Caki2 (cell line): ENCODE measurements at regions not wholly inside any gene's neighbourhood (a gene's known extent, or its start where the extent isn't known, plus 50 kb on each side); places are given as distances from the start of the nearest gene placed in this dataset.

Experiments
- DNase-seq: peaks from one replicate; pipeline ENCODE4 v3.0.0-alpha.2; 2015; ENCODE audit warnings: low read depth
- in situ Hi-C: cut with HindIII; loops from 2 replicates; pipeline ENCODE4 v1.10.0; 2016; ENCODE audit warnings: low sequenced_read_pairs, low pct_unique_long_range_greater_than_20kb, mixed read lengths

DNA sequence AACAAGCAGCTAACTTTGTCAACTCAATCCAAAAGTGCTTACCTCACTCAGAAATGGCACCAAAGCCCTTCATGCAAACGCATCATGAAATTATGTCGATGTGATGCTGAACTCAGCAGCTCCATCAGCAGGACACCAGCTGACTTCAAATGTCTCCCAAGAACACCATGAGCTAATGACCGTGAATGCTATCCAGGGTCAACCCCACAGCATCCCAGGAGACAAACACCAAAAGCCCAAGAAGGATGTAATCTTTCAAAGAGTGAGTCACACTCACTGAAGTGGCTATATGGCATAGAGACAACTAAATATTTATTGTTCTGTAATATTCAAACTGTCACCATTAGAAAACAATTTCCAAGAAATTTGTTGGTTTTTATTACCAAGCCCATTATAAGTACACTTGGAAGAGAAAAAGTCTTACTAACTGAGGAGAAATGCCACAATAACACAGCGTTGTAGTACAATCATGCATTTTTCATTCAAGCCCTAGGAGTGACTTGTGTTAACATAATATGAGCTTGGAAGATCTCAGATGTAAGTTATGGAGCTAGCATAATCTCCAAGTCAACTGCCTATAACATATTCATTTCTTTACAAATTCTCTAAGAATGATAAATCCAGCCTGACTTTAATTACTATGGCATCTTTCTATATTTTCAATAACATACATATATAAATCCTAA, 165.0 kb upstream of the CCDC68 start:
- in situ Hi-C loops, result no loop called here
- no peak for DNase-seq

DNA sequence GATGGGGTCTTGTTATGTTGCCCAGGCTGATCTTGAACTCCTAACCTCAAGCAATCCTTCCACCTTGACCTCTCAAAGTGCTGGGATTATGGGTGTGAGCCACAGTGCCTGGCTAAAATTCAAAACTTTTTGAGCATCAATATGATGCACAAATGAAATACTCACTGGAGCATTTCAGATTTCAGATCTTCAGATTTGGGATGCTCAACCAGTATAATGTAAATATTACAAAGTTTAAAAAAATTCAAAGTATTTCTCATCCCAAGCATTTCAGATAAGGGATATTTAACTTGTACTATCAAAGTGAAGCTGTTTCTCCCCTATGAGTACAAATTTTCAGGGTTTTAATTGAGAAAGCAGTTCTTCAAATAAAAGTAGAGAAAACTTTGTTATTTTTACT, 164.1 kb upstream of the CCDC68 start:
- DNase-seq, result no peak
- in situ Hi-C loops, result no loop called here

DNA sequence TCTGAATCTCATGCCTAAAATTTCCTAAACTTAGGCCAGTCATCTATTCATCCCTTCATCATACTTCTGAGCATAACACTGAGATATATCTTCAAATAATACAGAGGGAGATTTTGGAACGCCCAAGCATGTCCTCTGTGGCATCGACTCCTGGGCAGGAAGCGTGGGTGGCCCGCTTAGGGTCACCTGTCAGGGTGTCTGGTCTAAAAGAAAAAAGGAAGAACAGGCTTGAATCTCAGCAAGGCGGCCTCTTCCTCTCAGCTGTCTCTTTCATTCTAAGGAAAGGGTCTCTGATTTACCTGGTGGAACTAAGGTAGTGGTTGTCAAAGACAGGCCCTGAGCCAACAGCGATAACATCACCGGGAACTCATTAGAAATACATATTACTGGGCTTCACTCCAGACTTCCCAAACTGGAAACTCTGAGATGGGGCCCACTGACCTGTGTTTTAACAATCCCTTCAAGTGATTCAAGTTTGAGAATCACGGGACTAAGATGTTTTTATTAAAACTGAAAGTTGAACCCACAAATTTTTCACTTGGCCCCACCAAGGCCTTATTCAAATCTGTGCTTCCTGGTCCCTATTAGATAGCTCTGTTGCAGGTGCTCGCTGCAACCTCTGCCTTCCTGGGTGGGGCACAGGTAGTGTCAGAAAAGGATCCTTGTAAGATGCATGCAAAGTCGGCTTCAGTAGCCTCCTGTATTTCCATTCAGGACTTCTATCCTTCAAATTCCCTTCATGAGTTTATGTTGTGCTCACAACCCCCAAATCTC, 162.3 kb upstream of the CCDC68 start:
- in situ Hi-C loops, result no loop called here

DNA sequence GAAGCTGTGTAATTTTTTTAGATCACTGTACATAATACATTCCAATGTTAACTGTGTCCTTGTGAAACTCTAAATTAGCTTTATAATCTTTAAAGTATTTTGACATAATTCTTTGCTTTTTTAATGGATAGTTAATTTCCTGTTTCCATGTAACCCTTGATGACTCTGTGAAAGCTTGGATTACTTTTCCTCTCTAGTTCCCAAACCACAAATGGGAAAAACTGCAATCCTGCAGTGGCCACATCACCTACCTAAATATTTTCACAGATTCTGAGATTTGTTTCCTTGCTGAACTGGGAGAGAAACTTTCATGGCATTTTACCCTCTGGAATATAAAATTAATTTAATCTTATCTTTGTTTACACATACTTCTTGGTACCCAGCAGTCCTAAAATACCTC, 161.6 kb upstream of the CCDC68 start:
- in situ Hi-C loops, result no loop called here
- no peak for DNase-seq

More for the DNA sequence above, 162.3 kb upstream of the CCDC68 start:
- no peak for DNase-seq

DNA sequence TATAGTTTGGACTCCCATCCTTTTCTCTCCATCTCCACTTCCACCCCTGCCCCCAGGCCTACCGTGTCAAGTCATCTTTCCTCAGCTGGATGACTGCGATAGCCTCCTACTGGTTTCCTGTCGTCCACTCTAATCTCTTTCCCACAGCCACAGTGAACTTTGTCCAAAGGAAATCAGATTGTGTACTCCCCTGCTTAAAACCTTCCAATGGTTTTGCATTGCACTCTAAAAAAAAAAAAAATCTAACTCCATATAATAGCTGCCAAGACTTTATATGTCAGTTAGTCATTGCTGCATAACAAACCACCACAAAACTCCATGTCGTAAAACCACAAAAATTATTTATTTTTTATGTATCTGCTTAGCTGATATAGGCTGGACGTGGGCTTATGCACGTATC, 160.2 kb upstream of the CCDC68 start:
- DNase-seq, result no peak
- in situ Hi-C loops, result no loop called here

DNA sequence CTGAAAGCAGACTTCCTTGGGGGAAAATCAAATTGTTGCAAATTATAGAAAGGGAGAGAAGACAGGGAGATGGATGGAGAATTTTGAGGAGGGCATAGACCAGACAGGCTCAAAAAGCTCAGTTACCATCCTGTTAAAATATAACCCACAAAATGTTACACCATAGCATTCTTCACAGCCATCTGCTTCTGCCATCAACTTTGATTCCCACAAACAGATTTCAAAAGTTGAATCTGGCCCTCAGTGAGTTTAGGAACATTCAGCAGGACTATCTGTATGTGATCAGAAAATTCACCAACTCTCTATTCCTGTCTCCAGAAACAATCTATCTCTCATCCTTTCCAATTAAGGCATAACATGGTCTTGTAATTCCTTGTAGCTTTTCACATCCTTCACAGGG, 159.8 kb upstream of the CCDC68 start:
- no peak for DNase-seq
- in situ Hi-C loops, result no loop called here

DNA sequence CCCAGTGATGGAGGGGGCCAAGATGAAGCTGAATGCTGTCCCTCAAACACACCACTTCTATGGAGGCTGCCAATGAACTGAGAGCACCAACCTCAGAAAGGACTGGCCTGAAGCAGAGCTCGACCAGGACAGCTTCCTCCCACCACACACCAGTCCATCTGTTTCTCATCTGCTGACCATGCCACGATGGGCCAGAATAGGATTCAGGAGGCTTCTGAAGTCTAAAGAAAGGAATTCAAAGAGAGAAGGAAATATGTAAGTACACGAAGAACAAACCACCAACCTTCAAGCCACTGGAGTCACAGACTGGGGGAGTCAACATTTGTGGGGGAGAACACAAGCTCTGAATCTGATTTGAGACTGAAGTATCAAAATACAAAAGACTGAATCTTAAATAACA, 157.6 kb upstream of the CCDC68 start:
- DNase-seq, result no peak
- in situ Hi-C loops, result no loop called here

DNA sequence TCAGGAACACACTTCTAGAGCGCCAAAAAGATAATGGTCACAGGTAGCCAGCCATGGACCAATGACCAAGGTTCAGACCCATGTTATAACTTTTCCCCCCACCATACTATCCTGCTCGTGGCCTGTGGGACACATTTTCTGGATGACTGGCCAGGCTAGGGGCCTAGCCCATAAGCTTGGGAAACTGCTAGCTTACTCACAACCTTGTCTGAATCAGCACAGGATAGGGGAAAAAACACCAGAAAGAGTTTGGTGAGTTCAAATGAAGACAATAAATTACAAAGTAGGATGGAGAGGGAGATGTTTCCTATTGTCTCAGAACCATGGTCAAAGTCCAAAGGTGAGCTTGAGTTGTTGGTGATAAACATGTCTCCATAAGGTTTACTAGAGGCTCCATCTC, 156.3 kb upstream of the CCDC68 start:
- in situ Hi-C loops, result no loop called here

DNA sequence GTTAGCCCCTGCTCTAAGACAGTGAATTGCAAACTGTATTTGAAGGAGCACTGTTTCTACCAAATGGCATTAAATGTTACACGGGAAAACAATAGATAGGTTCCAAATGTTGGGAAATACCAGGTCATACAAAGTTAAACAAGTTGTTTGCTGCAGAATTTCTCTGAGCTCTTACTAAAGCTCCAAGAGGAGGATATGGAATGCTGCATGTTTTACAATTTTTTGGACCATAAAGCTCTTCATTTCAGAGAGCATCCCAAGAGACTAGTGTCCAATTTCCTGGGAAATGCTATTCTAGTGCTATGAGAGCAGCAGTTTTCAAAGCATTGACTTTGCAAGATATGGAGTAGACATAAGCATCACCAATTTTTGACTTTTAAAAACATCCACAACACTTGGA, 155.6 kb upstream of the CCDC68 start:
- no peak for DNase-seq
- in situ Hi-C loops, result no loop called here

More for the DNA sequence above, 156.3 kb upstream of the CCDC68 start:
- no peak for DNase-seq

DNA sequence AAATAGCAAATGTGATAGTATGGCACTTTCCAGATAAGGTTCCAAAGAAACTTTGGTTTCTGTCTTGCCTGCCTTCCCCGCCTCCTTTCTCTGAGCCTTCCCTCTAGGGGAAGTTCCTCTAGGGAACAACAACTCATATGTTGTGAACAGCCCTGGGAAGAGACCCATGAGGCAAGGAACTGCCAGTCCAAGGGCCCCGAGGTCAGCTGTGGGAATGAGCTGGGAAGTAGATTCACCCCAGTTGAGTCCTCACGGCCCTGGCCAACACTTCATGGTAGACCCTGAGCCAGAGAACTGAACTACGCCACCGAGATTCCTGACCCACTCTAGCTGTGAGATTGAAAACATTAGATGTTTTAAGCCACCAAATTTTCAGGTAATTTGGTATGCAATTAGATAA, 154.5 kb upstream of the CCDC68 start:
- in situ Hi-C loops, result no loop called here
- no peak for DNase-seq

DNA sequence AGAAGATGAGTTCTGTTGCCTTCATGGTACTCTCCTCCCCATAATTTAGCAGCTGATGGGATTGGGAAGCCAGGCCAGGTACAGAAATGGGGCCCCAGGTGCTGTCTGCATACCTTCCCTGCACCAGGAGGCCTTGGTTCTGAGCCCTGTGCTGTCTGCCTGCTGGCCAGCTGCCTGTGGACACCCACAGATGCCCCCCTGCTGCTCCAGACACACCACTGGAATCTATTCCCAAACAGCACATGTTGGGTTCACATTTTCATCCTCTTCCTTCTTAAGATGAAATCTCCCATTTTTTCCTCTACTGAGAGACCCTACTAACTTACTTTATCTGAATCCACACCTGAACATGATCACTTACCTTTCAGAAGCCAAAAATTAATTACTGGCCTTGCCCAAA, 152.0 kb upstream of the CCDC68 start:
- in situ Hi-C loops, result no loop called here
- DNase-seq, result no peak

DNA sequence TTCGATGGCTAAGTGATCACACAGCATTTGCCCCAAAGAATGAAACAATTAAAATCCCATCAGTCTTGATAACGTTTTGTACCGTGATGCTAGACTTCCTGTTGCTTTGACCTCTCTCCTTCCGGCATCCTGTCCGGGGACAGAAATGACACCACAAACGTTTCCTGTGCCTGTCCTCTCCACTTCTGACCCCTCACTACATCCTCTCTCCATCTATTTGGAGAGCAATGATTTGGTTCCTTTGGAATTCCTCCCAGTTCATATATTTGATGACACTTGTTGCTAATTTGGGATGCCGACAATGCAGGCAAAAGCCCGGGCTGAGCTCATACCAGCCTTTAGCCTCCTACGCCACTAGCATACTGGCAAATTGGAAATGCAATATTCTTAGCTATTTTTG, 151.2 kb upstream of the CCDC68 start:
- DNase-seq, result no peak
- in situ Hi-C loops, result no loop called here

DNA sequence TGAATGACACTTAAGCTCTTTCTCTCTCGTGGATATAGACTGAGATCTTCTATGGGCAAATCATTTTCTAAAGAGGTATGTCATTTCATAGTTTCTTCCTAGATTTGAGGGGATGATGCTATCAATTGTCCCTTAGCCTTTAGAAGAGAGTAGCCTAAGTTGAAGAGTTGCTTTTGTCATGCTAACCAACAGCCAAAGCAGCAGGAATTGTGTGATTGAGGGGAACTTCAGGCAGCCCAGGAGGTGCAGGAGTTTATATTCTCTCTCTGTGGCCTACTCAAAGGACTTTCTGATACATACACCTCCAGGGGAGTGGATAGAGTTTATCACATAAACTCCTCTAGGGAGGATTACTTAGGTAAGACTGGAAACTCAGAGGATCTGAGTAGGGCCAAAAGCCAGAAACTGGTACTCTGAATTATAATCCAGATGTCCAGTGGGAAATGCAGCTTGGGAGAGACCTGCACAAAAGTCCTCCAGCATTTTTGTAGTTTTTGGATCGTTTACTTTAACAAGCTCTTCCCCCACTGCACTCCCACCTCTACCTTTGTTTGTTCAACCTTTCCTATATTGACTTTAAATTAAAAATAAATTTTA, 150.7 kb upstream of the CCDC68 start:
- DNase-seq, result no peak
- in situ Hi-C loops, result no loop called here

DNA sequence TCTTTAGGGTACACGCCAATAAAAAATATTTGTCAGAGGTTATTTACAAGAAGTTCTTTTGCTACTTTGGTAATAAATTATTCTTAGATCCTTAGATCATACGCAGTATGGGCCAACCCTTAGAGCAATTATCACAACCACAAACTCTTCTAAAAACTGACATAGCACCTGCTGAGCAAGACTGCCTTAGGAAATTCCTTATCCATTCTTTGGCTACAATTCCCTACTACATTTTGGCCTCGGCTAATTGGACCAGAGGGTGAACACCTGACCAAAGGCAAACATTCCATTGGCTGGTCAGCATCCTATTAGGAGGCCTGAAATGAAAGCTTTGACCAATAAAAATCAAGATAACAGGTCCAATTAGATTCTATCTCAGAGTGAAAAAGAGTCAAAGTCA, 147.6 kb upstream of the CCDC68 start:
- DNase-seq, result no peak
- in situ Hi-C loops, result no loop called here

DNA sequence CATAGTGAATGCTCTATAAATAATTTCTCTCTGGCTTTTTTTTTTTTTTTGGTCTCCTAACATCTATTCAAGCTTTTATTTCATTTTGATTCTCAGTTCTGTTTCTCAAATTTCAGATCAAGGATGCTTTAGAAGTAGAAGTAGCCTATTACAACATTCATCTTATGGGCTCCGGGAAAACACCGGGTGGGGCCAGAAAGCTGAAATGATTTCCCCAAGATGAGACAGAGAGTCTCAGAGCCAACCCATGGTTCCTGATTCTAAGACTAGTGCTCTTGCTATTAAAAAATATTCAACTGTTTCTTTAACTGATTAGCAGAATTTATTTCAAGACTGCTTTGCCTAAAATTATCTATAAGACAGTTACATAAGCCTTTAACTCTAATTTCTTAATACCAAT, 147.2 kb upstream of the CCDC68 start:
- DNase-seq, result no peak
- in situ Hi-C loops, result no loop called here

DNA sequence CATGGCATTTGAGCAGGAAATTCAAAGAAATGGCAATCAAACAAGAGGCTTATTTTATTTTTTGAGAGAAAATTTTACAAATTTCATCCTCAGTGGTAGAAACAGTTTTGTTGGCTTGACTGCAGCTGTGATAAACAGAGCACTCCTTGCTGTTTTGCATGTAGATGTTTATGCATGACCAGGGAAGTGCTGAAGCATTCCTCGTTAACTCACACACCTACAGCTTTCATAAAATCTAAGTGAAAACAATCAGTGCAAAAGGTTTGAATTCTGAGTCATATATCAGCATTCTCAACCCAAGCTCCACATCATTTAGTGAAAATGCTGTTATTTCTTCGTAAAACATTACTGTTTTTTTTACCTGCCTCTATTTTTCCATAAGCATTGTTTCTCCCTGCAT, 146.6 kb upstream of the CCDC68 start:
- in situ Hi-C loops, result no loop called here

DNA sequence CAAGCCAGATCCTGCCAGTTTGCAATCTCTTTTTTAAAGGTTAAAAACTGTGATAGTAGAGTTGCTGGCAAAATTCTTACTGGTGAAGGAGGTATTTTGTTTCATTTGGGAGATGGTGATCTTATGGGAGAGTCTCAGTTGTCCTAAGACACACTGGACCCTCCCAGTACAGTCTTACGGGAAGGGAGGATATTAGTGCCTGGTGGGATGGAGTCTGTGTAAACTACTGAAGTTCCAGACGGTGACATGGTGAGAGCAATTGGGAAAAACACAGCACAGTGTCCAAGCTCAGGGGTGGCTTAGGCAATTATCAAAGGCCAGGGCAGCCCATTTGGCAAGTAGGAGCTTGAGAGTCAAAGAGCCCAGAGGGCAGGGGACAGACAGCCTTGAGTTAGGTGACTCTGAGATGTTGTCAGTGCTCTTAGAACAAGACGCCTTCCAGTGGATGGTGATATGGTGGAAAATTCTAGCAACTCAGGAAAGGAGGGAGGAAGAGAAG, 143.7 kb upstream of the CCDC68 start:
- DNase-seq, result no peak
- in situ Hi-C loops, result no loop called here

More for the DNA sequence above, 146.6 kb upstream of the CCDC68 start:
- no peak for DNase-seq

DNA sequence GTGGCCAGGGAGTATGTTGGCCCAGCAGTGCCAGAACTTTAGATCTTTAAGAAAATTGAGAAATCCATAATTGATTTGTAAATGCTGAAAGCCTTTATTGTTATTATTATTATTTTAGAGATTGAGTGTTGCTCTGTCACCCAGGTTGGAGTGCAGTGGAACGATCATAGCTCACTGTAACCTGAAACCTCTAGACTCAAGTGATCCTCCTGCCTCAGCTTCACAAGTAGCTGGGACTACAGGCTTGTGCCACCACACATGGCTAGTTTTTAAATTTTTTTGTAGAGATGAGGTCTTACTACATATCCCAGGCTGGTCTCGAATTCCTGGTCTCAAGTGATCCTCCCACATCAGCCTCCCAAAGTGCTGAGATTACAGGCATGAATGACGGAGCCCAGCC, 143.2 kb upstream of the CCDC68 start:
- no peak for DNase-seq
- in situ Hi-C loops, result no loop called here

DNA sequence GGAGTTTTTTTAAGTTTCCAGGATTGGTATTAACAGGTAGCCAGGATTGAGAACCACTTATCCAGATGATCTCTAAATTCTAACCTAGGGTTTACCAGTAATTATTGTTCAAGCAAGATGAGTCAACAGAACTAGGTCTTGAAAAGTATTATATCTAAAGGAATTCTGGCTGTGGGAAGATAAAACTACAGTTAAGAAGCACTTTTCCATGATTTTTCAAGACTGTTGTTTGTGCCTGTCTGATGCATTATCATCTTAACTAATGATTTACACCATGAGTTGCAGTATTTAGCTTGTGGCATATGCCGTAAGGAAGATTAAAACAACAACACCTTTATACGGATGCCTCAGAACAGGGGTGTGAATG, 142.2 kb upstream of the CCDC68 start:
- peak; percentile 23 for DNase-seq
- in situ Hi-C loops, result no loop called here
